Brain microvascular endothelial cell (primary cell): ENCODE measurements at regions not wholly inside any gene's neighbourhood (a gene's known extent, or its start where the extent isn't known, plus 50 kb on each side); places are given as distances from the start of the nearest gene placed in this dataset.

Experiments used
- DNase-seq: peaks from one replicate; pipeline ENCODE4 v3.0.0-alpha.2; 2020
- H3K27ac ChIP-seq: fragments of 250-450 bp; sonication (Bioruptor Pico); 2 replicates; pipeline ENCODE4 v1.5.1; 2020; ENCODE audit warnings: mild to moderate bottlenecking, moderate library complexity
- H3K27me3 ChIP-seq: fragments of 250-450 bp; sonication (Bioruptor Pico); replicated peaks from 2 replicates; pipeline ENCODE4 v1.5.1; 2020; ENCODE audit warnings: mild to moderate bottlenecking
- H3K36me3 ChIP-seq: fragments of 250-450 bp; sonication (Bioruptor Pico); replicated peaks from 2 replicates; pipeline ENCODE4 v1.5.1; 2020; ENCODE audit warnings: mild to moderate bottlenecking
- H3K4me3 ChIP-seq: 2 replicates; pipeline ENCODE4 v1.5.1; 2011; ENCODE audit warnings: low read depth, mild to moderate bottlenecking, control low read depth, low read length, moderate library complexity
- in situ Hi-C: cut with HindIII; loops from 2 replicates; pipeline ENCODE4 v1.10.0; 2017; ENCODE audit warnings: low sequenced_read_pairs, low pct_ligation_motif_present
- TF ChIP-seq, protein P1 (sequence below): IDR thresholded peaks from 2 replicates; pipeline ENCODE4 v1.5.1; 2011; ENCODE audit warnings: low read depth, mild to moderate bottlenecking, moderate library complexity, low read length, control low read depth, inconsistent platforms; ENCODE audit errors: missing control alignments

DNA sequence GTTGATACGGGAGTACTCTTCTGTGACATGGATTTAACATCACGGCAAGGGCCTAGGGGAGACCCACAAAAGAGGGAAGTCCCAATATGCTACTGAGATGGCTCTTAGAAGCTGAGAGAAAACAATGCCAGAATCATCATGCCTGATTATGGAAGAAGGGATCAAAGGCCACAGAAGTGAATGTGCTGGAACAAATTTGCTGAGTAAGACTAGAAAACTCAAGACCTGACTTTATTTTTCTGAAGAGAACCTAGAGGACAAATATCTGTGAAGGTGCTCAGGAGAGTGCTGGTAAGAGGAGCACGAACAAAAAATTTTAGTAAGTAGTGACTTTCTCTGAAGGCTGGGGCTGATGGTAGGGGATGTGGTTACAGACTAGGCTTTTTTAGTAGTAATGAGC, 277.0 kb downstream of the ZEB1 start:
- Histone ChIP-seq H3K27ac (no peak overlapping the region), H3K36me3 (no peaks in the 10 kb centered on the region), H3K4me3 (no peak overlapping the region), H3K27me3 (no peaks in the 10 kb centered on the region)
- no peak for DNase-seq
- in situ Hi-C loops, result no loop called here
- TF ChIP-seq, protein P1, sequence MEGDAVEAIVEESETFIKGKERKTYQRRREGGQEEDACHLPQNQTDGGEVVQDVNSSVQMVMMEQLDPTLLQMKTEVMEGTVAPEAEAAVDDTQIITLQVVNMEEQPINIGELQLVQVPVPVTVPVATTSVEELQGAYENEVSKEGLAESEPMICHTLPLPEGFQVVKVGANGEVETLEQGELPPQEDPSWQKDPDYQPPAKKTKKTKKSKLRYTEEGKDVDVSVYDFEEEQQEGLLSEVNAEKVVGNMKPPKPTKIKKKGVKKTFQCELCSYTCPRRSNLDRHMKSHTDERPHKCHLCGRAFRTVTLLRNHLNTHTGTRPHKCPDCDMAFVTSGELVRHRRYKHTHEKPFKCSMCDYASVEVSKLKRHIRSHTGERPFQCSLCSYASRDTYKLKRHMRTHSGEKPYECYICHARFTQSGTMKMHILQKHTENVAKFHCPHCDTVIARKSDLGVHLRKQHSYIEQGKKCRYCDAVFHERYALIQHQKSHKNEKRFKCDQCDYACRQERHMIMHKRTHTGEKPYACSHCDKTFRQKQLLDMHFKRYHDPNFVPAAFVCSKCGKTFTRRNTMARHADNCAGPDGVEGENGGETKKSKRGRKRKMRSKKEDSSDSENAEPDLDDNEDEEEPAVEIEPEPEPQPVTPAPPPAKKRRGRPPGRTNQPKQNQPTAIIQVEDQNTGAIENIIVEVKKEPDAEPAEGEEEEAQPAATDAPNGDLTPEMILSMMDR, result no peak

DNA sequence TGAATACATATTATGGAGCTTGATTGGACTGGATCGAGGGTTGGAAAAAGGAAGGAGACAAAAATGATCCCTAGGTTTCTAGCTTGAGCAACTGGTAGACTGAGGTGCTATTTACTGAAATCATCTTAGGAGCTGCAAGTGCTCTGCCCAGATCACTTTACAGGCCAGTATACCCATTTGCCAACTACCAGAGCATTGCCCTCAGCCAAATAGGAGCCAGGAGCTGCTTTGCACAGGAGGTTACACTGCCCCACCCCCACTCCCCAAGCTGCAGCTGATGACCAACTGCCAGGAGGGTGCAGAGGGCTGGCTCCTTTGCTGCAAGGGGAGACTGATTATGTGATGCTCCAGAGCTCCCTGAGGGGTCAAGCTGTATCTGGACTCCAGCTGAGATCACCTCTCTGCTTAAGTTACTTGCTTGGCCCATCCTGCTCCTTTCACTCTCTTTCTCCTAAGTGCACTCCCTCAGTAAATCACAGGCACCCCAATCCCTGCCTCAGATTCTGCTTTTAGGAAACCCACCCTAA, 275.4 kb downstream of the ZEB1 start:
- DNase-seq, result no peak
- Histone ChIP-seq H3K4me3 (no peak overlapping the region), H3K27me3 (no peaks in the 10 kb centered on the region), H3K36me3 (no peaks in the 10 kb centered on the region), H3K27ac (no peak overlapping the region)
- TF ChIP-seq, protein P1, result no peak
- in situ Hi-C loops, result no loop called here

DNA sequence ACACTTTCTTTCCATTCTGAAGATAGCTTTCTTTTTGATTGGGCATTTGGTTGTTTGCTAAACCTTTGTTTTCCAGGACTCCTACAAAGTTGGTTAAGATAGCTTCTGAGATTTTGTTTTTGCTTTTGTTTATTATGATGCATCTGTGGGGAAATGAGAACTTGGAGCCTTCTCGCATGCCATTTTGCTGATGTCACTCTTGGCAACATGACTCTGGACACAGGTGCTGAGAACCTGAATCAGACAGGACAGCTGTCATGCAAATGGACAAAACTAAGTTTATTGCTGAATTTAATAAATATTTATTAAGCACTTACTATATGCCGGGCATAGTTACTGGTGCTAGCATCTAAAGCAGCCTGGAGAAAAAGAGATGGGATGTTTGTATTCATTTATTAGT, 274.1 kb downstream of the ZEB1 start:
- no peaks in the 10 kb centered on the region for H3K36me3 ChIP-seq
- H3K27ac ChIP-seq, result no peak overlapping the region
- no peak overlapping the region for H3K4me3 ChIP-seq
- in situ Hi-C loops, result no loop called here
- no peaks in the 10 kb centered on the region for H3K27me3 ChIP-seq
- TF ChIP-seq, protein P1, result no peak
- DNase-seq, result no peak

DNA sequence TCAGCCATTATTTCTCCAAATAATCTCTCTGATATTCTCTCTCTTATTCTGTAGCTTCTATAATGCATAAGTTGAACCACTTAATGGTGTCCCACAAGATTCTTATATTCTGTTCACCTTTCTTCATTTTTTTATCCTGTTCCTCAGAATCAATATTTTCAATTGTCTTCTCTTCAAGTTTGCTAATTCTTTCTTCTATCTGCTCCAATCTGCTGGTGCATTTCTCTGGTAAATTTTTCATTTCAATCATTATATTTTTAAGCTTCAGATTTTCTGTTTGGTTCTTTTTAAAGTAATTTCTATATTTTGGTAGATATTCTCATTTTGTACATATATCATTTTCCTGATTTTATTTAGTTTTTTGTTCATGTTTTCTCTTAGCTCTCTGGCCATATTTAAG, 272.6 kb downstream of the ZEB1 start:
- H3K4me3 ChIP-seq, result no peak overlapping the region
- TF ChIP-seq, protein P1, result no peak
- in situ Hi-C loops, result no loop called here
- H3K27ac ChIP-seq, result no peak overlapping the region
- no peak for DNase-seq
- no peaks in the 10 kb centered on the region for H3K36me3 ChIP-seq
- no peaks in the 10 kb centered on the region for H3K27me3 ChIP-seq

DNA sequence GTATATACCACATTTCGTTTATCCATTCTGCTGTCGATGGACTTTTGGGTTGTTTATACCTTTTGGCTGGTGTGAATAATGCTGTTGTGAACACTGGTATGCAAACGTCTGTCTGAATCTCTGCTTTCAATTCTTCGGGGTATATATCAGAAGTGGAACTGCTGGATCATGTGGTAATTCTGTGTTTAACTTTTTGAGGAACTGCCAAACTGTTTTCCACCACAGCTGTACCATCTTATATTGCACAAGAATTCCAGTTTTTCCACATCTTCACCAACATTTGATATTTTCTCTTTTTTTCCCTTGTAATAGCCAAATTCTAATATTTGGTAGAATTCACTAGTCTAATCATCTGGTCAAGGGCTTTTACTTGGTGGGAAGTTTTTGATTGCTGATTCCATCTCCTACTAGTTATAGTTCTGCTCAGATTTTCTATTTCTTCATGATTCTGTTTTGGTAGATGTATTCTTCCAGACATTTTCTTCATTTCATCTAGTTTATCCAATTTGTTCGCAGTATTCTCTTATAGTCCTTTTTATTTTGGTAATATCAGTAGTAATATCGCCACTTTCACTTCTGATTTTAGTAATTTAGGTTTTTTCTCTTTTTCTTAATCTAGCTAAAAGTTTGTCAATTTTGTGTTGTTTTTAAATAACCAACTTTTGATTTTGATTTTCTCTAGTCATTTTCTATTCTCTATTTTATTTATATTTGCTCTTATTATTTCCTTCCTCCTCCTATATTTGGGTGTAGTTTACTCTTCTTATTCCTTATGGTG, 271.2 kb downstream of the ZEB1 start:
- Histone ChIP-seq H3K27ac (no peak overlapping the region), H3K4me3 (no peak overlapping the region), H3K27me3 (no peaks in the 10 kb centered on the region), H3K36me3 (no peaks in the 10 kb centered on the region)
- TF ChIP-seq, protein P1, result no peak
- DNase-seq, result no peak
- in situ Hi-C loops, result no loop called here
